Neural cell (in vitro differentiated cells): ENCODE measurements at regions not wholly inside any gene's neighbourhood (a gene's known extent, or its start where the extent isn't known, plus 50 kb on each side); places are given as distances from the start of the nearest gene placed in this dataset.

Source experiments
- CTCF ChIP-seq: fragments of 450-650 bp; IDR thresholded peaks from 2 replicates; pipeline ENCODE4 v1.5.1; 2014; ENCODE audit warnings: antibody characterized with exemption, mild to moderate bottlenecking, moderate library complexity; ENCODE audit not compliant: poor library complexity, severe bottlenecking
- EP300 ChIP-seq: fragments of 450-650 bp; conservative IDR thresholded peaks from 2 replicates; pipeline ENCODE4 v1.6.1; 2014; ENCODE audit warnings: antibody characterized with exemption, mild to moderate bottlenecking, moderate library complexity; ENCODE audit not compliant: poor library complexity, severe bottlenecking
- EZH2 ChIP-seq: fragments of 200-600, 300-800 bp; shearing (Covaris generic), sonication (generic); IDR thresholded peaks from 2 replicates; pipeline ENCODE4 v1.6.1; 2014; ENCODE audit warnings: antibody characterized with exemption, low read length, borderline replicate concordance, mild to moderate bottlenecking; ENCODE audit not compliant: insufficient read depth, poor library complexity, severe bottlenecking
- MXI1 ChIP-seq: fragments of 450-650 bp; conservative IDR thresholded peaks from 2 replicates; pipeline ENCODE4 v1.6.1; 2014; ENCODE audit warnings: antibody characterized with exemption, mild to moderate bottlenecking; ENCODE audit not compliant: poor library complexity, severe bottlenecking
- POLR2AphosphoS5 ChIP-seq: IDR thresholded peaks from 2 replicates; pipeline ENCODE4 v1.6.1; 2012
- RAD21 ChIP-seq: fragments of 450-650 bp; conservative IDR thresholded peaks from 2 replicates; pipeline ENCODE4 v1.6.1; 2014; ENCODE audit warnings: antibody characterized with exemption, mild to moderate bottlenecking, moderate library complexity
- REST ChIP-seq: IDR thresholded peaks from 2 replicates; pipeline ENCODE4 v1.6.1; 2012; ENCODE audit warnings: borderline replicate concordance
- SMC3 ChIP-seq: fragments of 450-650 bp; conservative IDR thresholded peaks from 2 replicates; pipeline ENCODE4 v1.6.1; 2014; ENCODE audit warnings: antibody characterized with exemption, mild to moderate bottlenecking, moderate library complexity; ENCODE audit not compliant: poor library complexity
- TAF1 ChIP-seq: IDR thresholded peaks from 2 replicates; pipeline ENCODE4 v1.6.1; 2012; ENCODE audit warnings: low read depth

GRCh38 chr6:169069356-169069755 lies 184.3 kb downstream of the THBS2 start:
- TF ChIP-seq CTCF: no peak
- no peak for TF ChIP-seq EP300
- TF ChIP-seq RAD21: no peak
- TF ChIP-seq EZH2: no peak
- TF ChIP-seq REST: no peak
- no peak for TF ChIP-seq POLR2AphosphoS5
- no peak for TF ChIP-seq TAF1
- TF ChIP-seq SMC3: no peak
- TF ChIP-seq MXI1: no peak
